ENCODE measurements at regions not wholly inside any gene's neighbourhood (a gene's known extent, or its start where the extent isn't known, plus 50 kb on each side); places are given as distances from the start of the nearest gene placed in this dataset.

- DNase-seq, result no peak
Measured at GRCh38 chr13:107854880-107855279, 360.5 kb downstream of the LIG4 start.

DNA sequence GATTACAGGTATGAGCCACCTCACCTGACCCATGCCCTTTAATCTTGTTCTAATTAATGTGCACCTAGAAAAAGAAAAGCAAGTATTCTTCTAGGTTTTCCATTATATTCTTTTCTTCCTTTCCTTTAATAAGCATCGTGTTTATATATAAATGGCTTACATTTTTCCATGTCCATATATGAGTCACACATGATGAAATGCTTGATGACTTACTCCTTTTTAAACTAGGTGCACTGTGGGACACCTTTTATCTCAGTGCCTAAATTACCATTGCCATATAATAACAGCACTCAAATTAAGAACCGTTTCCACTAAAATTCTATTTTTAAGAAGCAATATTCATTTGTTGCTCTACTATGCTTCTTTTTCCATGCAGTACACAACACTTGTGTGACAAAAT, 363.3 kb downstream of the LIG4 start:
- DNase-seq, result no peak

DNA sequence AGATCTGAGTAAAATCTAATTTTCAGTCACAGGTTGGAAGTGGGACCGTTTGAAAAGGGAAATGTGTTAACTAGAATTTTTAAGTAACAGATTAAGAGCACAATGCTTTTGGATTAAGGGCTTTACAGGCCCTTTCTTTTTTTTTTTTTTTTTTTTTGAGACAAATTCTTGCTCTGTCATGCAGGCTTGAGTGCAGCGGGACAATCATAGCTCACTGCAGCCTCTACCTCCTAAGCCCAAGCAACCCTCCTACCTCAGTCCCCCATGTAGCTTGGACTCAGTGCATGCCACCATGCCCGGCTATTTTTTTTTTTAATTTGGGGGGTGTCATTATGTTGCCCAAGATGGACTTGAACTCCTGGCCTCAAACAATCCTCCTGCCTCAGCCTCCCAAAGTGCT, 363.7 kb downstream of the LIG4 start:
- no peak for DNase-seq

DNA sequence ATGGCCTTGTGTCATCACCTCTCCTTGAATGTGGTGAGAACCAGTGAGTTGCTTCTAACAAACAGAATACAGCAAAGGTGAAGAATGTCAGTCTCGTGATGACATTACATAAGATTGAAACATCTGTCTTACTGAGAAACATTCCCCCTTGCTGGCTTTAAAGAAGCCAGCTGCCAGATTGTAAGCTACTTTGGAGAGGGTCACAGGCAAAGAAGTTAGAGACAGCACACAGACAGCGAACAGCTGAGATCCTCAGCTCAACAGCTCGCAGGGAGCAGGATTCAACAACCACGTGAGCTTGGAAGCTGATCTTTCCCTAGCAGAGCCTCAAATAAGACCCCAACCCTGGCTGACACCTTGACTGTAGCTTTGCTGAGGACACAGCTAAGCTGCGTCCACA, 367.9 kb downstream of the LIG4 start:
- DNase-seq, result no peak

- DNase-seq, result no peak
Measured at GRCh38 chr13:107846642-107847041, 368.7 kb downstream of the LIG4 start.

DNA sequence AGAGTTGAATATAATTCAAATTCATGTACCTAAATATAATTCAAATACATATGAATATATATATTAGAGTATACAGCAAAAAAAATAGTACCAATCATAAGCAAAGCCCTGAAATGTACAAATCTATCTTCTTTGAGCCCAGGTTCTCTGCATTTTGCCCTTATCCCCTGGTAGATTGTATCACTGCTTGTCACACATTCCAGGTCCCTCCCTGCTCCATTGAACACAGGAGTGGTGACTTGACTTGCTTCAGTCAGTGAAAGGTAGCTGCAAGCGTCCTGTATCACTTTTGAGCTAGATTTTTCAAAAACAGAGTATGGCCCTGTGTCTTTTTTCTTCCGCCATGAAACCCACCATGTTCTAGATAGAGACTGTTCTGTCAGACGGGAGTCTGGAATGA, 369.4 kb downstream of the LIG4 start:
- no peak for DNase-seq

DNA sequence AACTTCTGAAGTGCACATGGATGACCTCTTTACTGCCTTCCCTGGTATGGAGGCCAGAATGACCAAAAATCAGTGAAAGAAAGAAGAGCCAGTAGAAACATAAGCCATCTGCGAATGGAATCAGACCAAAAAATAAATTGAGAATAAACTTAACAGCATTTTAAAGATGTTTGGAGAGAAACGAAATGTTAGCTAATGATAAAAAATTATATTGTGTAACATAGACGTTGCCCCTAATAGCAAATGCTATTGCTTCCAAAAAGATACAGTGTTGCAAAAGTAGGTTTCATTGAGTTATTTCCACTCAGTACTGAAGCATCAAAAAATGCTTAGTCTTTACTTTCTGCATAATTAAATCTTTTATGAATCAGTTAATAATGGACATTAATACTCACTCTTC, 371.7 kb downstream of the LIG4 start:
- DNase-seq, result no peak

GRCh38 chr13:107843281-107843680, 372.1 kb downstream of the LIG4 start:
- no peak for DNase-seq

DNA sequence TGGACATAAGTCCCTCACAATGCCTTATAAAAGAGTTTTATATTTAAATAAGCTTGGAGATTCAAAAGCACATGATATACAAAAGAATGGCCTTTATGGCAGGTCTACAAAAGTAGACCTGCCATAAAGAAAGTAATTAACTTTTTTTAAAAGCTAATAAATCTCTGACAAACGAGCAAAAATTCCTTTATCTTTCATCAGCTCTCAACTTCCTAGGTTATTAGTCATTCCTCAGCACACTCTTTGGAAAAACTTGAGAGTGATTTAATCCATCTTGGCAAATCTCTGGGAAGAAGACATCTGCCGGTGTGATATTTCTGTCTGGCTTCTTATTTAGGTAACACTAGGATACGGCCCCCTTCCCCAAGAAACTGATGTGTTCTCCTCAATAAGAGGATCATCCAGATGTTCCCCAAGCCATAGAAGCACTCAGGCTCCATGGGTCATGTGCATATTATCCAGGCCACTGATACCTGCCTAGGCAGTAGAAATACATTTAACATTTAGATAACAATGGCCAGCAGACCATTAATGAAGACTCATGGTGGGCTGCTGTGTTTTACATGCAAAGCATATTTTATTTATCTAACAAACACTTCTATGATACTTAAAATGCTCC, 372.7 kb downstream of the LIG4 start:
- no peak for DNase-seq

DNA sequence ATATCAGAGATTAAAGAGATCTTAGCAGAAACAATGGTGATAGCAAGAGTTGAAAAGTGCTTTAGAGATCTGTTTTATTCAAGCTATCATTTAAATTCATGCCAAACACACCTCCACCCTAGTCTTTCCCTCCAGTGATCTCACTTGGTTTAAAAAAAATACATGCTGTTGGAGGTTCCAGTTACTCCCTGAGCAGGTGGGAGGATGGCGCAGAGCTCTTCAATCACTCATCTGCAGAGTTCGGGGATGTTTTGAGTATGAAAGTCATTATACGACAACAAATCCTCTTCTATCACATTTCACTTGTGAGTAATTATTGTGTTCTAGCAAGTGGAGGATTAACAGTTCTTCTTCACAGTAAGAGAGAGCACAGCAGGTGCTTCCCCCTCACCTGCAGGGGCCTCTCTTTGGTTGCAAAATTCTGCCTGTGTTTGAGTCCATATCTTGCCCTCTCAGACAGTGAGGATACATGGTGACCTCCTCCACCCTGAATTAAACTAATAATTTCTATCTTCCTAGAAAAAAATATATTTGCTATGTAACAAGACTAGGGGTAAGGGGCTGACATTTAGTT, 376.7 kb downstream of the LIG4 start:
- DNase-seq, result peak; percentile 2

DNA sequence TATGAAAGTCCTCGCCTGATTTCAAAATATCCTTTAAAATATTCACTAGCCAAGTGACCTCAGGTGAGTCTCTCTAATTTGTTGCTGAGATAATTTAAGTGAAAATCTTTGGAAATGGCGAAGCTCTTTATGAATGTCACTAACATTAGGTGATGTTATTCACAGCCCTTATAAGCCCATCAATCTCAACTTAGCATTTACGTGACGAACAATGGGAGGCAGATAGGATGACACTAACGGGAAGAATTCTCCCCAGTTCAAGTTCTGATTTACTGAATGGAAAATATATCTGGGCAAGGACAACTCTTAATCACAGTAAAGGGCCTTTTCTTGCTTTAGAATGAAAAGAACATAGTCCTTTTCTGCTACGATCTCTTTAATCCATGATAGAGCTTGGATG, 378.7 kb downstream of the LIG4 start:
- DNase-seq, result no peak

DNA sequence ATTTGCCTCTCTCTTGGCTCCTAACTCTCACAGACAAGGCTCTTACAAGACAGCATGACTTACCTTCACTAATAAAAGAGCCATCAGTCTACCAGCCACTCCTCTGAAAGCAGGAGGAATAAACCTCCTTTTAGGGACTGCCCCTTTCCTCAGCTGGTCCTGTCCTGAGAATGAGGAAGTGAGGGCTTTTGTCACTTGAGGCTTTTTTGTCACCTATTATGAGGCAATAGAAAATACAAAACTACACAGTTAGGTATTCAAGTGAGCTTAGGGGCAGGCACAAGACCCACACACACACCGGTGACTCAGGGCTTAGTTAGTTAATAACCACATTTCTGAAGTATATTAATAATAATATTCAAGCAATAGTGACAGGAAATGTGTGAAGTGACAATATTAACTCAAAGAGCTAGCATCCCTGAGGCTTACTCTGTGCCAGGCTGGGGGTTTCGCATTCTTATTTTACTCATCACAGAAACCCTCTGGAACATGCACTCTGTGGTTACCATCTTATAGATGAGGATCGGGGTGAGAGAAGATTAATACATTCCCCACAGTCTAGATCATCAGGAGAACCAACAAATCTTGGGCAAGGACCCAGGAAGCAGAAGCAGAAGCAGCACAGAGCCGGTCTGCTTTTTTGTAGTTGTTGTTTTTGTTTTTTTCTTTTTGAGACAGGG, 379.9 kb downstream of the LIG4 start:
- no peak for DNase-seq

DNA sequence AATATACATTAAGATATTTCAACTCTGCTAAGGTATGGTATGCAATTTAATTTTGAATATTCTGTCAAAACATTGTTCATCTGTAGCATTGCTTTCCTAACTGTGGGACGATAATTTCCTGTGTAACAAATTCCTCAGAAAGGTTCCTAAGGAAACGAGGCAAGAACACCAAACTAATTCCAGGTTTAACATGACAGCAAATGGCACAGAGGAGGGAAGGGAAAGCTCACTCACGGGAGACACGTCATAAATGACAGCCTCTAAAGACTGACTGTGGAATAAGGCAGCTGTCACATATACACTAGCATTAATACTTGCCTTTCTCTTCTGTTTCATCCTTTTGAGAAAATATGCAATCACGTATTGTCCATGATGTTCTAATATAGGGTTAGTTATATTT, 380.6 kb downstream of the LIG4 start:
- no peak for DNase-seq

GRCh38 chr13:107834281-107834680, 381.1 kb downstream of the LIG4 start:
- DNase-seq, result no peak

DNA sequence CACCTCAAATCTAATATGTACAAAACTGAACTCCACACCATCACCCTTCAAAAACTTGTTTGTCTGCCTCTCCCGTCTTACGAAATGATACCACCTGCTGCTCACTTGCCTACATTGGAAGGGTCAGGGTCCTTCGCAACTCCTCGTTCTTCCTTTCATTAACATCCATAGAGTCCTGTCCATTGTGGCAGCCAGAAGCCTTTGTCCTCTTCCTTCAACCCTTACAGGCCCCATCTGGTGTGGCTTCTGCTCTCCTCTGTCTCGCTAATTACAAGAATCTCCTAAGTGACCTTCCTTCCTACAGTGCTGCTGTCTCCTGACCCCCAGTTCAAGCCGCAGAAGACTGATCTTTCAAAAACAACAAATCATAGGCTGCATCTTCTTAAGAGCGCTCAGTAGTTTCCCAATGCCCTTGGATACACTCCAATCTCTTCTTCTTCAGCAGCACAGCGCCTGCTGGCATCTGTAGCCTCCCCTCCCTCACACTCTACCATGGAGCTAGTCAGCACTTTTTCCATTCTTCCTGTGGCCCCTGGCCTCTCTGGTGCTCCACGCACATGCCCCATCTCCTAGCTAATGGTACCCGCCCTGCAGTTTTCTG, 382.7 kb downstream of the LIG4 start:
- DNase-seq, result no peak

DNA sequence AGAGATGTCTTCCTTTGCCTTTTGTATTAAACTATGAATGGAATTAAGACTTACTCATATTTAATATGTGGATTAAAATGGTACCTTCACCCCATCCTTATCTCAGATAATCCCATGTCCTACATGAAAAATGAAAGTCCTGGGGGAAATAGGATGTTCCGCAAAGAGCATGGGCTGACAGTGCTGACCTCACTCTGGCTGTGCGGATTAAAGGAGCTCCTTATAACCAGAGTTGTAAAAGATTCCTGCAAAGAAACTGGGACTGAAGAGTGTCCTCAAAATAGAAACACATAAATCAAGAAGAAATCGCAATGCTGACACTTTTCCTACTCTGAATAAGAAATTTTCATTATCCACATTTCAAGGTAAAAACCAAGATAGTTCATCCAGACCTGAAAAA, 384.5 kb downstream of the LIG4 start:
- no peak for DNase-seq

DNA sequence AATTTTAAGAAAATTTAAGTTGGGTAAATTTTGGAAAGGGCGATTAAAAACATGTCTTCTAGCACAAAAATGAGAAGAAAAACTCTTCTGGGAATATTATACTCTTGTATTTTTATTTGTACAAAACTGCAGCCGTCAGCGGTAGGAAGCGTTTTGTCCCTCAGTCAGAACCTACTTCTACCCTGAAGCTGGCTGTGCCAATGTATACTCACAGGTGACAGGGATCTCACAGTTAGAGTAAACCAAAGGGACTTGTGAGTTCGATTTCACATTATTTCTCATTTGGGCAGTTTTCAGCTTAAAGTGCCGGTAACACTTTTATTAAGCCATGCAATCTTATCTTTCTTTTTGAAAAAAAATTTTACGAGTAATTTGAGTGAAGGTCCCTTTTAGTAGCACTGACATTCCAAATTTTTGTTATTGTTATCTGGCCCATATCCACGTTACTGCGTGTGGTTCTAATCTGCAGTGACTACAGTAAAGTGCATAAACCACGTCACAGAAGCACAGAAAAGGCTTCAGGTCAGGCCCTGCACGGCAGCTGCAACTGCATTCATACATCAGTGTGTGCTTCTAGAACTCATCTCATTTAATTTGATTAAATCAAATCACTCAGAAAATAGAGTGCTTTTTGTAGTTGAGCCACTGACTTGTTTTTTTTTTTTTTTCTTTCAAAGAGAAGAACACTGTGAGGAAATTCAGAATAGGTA, 387.3 kb downstream of the LIG4 start:
- DNase-seq, result no peak

GRCh38 chr13:107824635-107825034, 390.7 kb downstream of the LIG4 start:
- no peak for DNase-seq

DNA sequence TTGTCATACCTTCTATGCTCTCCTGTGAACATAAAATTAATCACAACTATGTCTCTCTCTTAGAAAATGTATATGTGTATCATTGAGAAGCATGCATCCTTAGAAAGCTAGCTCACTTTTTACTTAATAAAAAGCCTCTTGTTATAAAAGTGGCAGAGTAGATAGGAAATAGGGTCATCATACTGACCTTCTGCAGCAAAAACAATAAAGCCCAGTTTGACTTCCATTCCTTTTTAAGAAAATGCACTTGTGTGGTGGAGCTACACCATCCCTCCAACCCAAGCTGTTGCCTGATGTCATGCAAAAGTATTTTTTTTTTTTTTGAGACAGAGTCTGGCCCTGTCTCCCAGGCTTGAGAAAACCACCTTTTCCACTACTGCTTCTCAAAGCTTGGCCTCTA, 393.3 kb downstream of the LIG4 start:
- DNase-seq, result no peak

DNA sequence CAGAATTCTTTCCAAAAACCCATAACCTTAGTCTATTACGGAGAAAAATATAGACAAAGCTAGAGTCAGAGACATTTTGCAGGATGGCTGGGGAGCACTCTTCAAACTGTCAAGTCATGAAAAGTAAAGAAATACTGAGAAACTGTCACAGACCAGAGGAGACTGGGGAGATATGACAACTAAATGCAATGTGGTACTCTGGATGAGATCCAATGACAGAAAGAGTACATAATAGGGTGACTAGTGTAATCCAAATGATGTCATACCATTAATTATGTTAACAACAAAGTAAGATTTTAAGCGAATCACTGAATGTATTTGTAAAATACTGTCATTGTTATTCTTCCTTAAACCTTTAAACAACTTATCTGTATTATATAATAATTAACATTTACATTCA, 393.8 kb downstream of the LIG4 start:
- no peak for DNase-seq

- DNase-seq, result no peak
Measured at GRCh38 chr13:107819071-107819470, 396.3 kb downstream of the LIG4 start.

GRCh38 chr13:107817647-107818287, 397.6 kb downstream of the LIG4 start:
- no peak for DNase-seq

GRCh38 chr13:107812014-107812412, 403.3 kb downstream of the LIG4 start:
- DNase-seq, result no peak

Data from NCI-H2171 treated with DMSO at 0.1 percent for 48 hours (cell line).